Upper lobe of left lung (tissue), 6 donors: ENCODE measurements at regions not wholly inside any gene's neighbourhood (a gene's known extent, or its start where the extent isn't known, plus 50 kb on each side); places are given as distances from the start of the nearest gene placed in this dataset.

Experiments used
- ATAC-seq, 2 donors: fragments of 200-7000 bp; cut with Tn5 transposase; one replicate each; pipeline ENCODE4 v1.9.1; 2022; ENCODE audit warnings: mild to moderate bottlenecking in 2 of 2, moderate library complexity in 2 of 2; ENCODE audit not compliant: low FRiP score in 2 of 2
- DNase-seq, 2 donors: peaks; one replicate each; pipeline ENCODE4 v3.0.0-alpha.2; 2019 to 2020
- H3K27ac ChIP-seq, 4 donors: fragments of 200-600 bp; sonication (generic); one replicate each; pipeline ENCODE4 v1.5.1; 2016 to 2019
- H3K27me3 ChIP-seq, 4 donors: fragments of 200-600 bp; sonication (generic); one replicate each; pipeline ENCODE4 v1.5.1; 2017 to 2019
- H3K36me3 ChIP-seq, 4 donors: fragments of 200-600 bp; sonication (generic); one replicate each; pipeline ENCODE4 v1.5.1; 2016 to 2019
- H3K4me1 ChIP-seq, 4 donors: fragments of 200-600 bp; sonication (generic); one replicate each; pipeline ENCODE4 v1.5.1; 2018 to 2019
- H3K4me3 ChIP-seq, 4 donors: fragments of 200-600 bp; sonication (generic); one replicate each; pipeline ENCODE4 v1.5.1; 2017 to 2019; ENCODE audit warnings: mild to moderate bottlenecking in 2 of 4, moderate library complexity in 1 of 4
- H3K9me3 ChIP-seq, 4 donors: fragments of 200-600 bp; sonication (generic); one replicate each; pipeline ENCODE4 v1.5.1; 2018 to 2019
- EP300 ChIP-seq, 4 donors: sonication (generic); formaldehyde crosslinking; IDR thresholded peaks; one replicate each; pipeline ENCODE4 v1.5.1; 2017; ENCODE audit warnings: antibody characterized with exemption in 4 of 4, control low read depth in 2 of 4
- POLR2A ChIP-seq, 4 donors: fragments of 450-650 bp; IDR thresholded peaks; one replicate each; pipeline ENCODE4 v1.5.1; 2016 to 2017; ENCODE audit warnings: antibody characterized with exemption in 4 of 4, mild to moderate bottlenecking in 2 of 4
- POLR2AphosphoS5 ChIP-seq, 2 donors: sonication (generic); formaldehyde crosslinking; IDR thresholded peaks; one replicate each; pipeline ENCODE4 v1.5.1; 2017; ENCODE audit warnings: antibody characterized with exemption in 2 of 2
- WGBS, 2 donors: methylation state at CpG; one replicate each; pipeline ENCODE4 v1.1.5; 2017 to 2018; 5-methylcytosine and 5-hydroxymethylcytosine counted together
- TF ChIP-seq, protein P1 (sequence below), 6 experiments: fragments of 450-650 bp in 4 of 6; fragments of 200-600 bp in 2 of 6; sonication (generic) in 2 of 6; IDR thresholded peaks; one replicate each; pipeline ENCODE4 v1.5.1; 2016 to 2019; ENCODE audit warnings: antibody characterized with exemption in 6 of 6
- donor health status: DM: no; HTN: no; CAD: no; lungs with moderate emphysema.
- donor health status: DM: no; HTN: yes; CAD: no; lungs with severe emphysema.

DNA sequence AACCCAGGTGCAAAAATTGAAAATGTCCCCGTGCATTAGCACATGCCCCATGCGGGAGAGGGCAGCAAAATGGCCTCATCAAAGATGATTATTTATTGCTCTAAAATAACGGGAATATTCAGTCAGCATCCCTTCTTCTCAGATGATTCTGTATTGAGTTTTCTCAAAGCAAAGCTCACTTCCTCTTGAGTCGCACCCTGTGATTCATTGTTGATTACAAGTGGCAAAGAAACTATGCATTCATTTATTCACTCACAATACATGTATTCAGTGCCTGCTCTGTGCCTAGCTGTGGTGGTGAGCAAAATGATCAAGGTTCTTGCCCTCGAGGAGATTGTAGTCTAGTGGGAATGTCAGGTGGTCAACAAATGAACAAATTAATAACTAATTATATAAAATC, 226.0 kb upstream of the KAZN start:
- no peak overlapping the region for H3K27ac ChIP-seq
- ATAC-seq (no peak), DNase-seq (no peak)
- H3K9me3 ChIP-seq = no peaks in the 10 kb centered on the region
- no peaks in the 10 kb centered on the region for H3K27me3 ChIP-seq
- TF ChIP-seq POLR2A (IDR thresholded peaks at IDR 0.05) (no peak), POLR2AphosphoS5 (IDR thresholded peaks at IDR 0.05) (no peak), EP300 (IDR thresholded peaks at IDR 0.05) (no peak)
- TF ChIP-seq, protein P1, sequence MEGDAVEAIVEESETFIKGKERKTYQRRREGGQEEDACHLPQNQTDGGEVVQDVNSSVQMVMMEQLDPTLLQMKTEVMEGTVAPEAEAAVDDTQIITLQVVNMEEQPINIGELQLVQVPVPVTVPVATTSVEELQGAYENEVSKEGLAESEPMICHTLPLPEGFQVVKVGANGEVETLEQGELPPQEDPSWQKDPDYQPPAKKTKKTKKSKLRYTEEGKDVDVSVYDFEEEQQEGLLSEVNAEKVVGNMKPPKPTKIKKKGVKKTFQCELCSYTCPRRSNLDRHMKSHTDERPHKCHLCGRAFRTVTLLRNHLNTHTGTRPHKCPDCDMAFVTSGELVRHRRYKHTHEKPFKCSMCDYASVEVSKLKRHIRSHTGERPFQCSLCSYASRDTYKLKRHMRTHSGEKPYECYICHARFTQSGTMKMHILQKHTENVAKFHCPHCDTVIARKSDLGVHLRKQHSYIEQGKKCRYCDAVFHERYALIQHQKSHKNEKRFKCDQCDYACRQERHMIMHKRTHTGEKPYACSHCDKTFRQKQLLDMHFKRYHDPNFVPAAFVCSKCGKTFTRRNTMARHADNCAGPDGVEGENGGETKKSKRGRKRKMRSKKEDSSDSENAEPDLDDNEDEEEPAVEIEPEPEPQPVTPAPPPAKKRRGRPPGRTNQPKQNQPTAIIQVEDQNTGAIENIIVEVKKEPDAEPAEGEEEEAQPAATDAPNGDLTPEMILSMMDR (IDR thresholded peaks at IDR 0.05) = no peak
- 86 to 88% methylated on average over 5 of the region's 5 CpGs for WGBS, 2 donors
- H3K4me3 ChIP-seq = no peak overlapping the region
- H3K4me1 ChIP-seq = no peaks in the 10 kb centered on the region
- H3K36me3 ChIP-seq = no peaks in the 10 kb centered on the region

DNA sequence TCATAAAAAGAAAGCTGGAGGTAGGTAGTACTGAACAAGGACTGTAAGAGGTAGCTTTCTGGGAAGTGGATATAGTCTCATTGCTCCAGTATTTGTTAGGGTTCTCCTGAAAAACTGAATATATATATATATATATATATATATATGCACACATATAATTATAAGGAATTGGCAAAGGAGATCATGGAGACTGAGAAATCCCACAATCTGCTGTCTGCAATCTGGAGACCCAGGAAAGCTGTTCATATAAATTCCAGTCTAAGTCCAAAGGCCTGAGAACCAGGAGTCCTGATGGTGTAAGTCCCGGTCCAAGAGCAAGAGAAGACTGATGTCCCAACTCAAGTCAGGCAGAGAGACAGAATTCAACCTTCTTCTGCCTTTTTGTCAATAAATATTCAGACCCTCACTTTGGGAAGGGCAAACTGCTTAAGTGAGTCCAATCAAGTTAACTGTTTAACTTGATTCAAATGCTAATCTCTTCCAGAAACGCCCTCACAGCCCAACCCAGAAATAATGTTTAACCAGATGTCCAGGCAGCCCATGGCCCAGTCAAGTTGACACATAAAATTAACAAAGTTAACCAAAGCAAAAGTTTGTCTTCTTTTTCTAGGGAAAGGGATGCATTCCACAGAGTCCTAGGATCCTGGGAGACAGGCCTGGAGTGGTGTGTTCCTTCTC, 225.3 kb upstream of the KAZN start:
- H3K9me3 ChIP-seq = no peaks in the 10 kb centered on the region
- TF ChIP-seq POLR2AphosphoS5 (IDR thresholded peaks at IDR 0.05) (no peak), POLR2A (IDR thresholded peaks at IDR 0.05) (no peak), EP300 (IDR thresholded peaks at IDR 0.05) (no peak)
- TF ChIP-seq, protein P1 (IDR thresholded peaks at IDR 0.05) = no peak
- ATAC-seq (no peak), DNase-seq (no peak)
- no peaks in the 10 kb centered on the region for H3K4me1 ChIP-seq
- no peak overlapping the region for H3K4me3 ChIP-seq
- WGBS, 2 donors = 64 to 72% methylated on average over 2 of the region's 2 CpGs
- H3K27me3 ChIP-seq = no peaks in the 10 kb centered on the region
- H3K27ac ChIP-seq = no peak overlapping the region
- no peaks in the 10 kb centered on the region for H3K36me3 ChIP-seq

DNA sequence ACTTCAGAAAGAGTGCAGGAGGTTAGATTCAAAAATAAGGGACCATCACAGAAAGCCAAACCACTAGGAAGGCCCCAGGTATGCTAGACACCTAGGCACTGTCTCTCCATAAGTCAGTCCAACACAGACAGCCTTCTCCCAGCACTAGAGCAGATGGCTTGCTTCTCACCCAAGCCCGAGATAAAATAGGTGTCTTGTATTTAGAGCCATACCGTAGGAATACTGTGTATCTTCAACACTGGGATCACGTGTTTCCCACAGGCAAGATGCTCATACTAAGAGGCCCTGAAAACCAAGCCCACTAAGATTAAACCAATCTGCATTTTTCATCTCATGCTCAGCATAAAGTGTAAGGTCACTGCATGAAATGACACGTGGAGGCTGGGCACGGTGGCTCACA, 223.3 kb upstream of the KAZN start:
- 92 to 96% methylated on average over 5 of the region's 5 CpGs for WGBS, 2 donors
- no peak for DNase-seq
- Histone ChIP-seq H3K9me3 (peaks cover under 1 to 15% (median 5%) of the 10 kb centered on the region in 4 donors), H3K4me1 (no peaks in the 10 kb centered on the region), H3K4me3 (no peak overlapping the region), H3K36me3 (no peaks in the 10 kb centered on the region), H3K27ac (no peak overlapping the region), H3K27me3 (no peaks in the 10 kb centered on the region)
- ATAC-seq = no peak
- TF ChIP-seq POLR2A (IDR thresholded peaks at IDR 0.05) = no peak
- no peak for TF ChIP-seq EP300 (IDR thresholded peaks at IDR 0.05)
- TF ChIP-seq POLR2AphosphoS5 (IDR thresholded peaks at IDR 0.05) = no peak
- TF ChIP-seq, protein P1 (IDR thresholded peaks at IDR 0.05) = no peak

DNA sequence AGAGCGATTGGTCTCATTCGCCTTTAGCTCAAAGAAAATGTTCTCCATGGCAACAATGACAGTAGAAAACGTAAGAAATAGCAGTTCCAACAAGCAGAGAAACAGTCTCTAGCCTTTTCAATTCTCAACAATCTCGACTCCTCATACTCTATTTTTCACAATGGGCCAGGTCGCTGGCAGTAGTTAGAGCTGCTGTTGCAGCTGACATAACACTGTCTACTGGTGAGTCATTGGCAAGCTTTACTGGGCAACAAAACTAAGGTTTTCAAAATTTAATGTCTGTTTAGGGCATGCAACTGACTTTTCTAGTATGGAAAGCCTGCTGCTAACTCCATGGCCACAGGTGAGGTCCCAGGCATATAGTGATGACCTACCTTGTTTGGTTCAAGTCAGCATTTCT, 221.1 kb upstream of the KAZN start:
- 84% methylated on average over 5 of the region's 5 CpGs for WGBS, 2 donors

More for the DNA sequence above, 221.1 kb upstream of the KAZN start:
- TF ChIP-seq, protein P1 (IDR thresholded peaks at IDR 0.05) = no peak
- TF ChIP-seq POLR2A (IDR thresholded peaks at IDR 0.05) = no peak
- no peak for TF ChIP-seq POLR2AphosphoS5 (IDR thresholded peaks at IDR 0.05)
- no peak for TF ChIP-seq EP300 (IDR thresholded peaks at IDR 0.05)
- no peaks in the 10 kb centered on the region for H3K4me1 ChIP-seq
- H3K27me3 ChIP-seq = no peaks in the 10 kb centered on the region
- DNase-seq (no peak), ATAC-seq (peak in 1 of 2 donors; percentile 64)
- H3K9me3 ChIP-seq = peaks cover 4 to 24% (median 14%) of the 10 kb centered on the region in 4 donors
- no peaks in the 10 kb centered on the region for H3K36me3 ChIP-seq
- H3K4me3 ChIP-seq = no peak overlapping the region
- no peak overlapping the region for H3K27ac ChIP-seq
